GM10248 (cell line): ENCODE measurements at regions not wholly inside any gene's neighbourhood (a gene's known extent, or its start where the extent isn't known, plus 50 kb on each side); places are given as distances from the start of the nearest gene placed in this dataset.

Source experiments
- CTCF ChIA-PET: fragments of 300-600 bp; sonication (Branson Sonifier 250); formaldehyde crosslinking; extraction: SDS; loops from one replicate; lab custom pipeline; 2021; ENCODE audit warnings: antibody characterized with exemption; lab: Yijun Ruan, JAX
- POLR2A ChIA-PET: fragments of 350-650 bp; sonication (Branson Sonifier 250); formaldehyde crosslinking; extraction: SDS; loops from one replicate; lab custom pipeline; 2020; ENCODE audit warnings: antibody characterized with exemption; lab: Yijun Ruan, JAX
- DNase-seq: peaks from one replicate; pipeline ENCODE4 v3.0.0; 2012; ENCODE audit errors: extremely low spot score
- CTCF ChIP-seq: IDR thresholded peaks from 2 replicates; pipeline ENCODE4 v1.5.1; 2012; ENCODE audit warnings: mild to moderate bottlenecking, low read depth; ENCODE audit errors: extremely low read depth, missing control alignments, control extremely low read depth

- CTCF ChIA-PET, result interaction anchor here (0.8 kb wide), 1 partner anchor 19 kb away, joined by 3 read pairs; no protein-coding TSS in a partner anchor
- TF ChIP-seq CTCF, result no peak
- POLR2A ChIA-PET, result no interaction called here
- no peak for DNase-seq
Observed at GRCh38 chr14:83697099-83697498, 1832.8 kb upstream of the FLRT2 start.

- DNase-seq, result no peak
- POLR2A ChIA-PET, result no interaction called here
- no peak for TF ChIP-seq CTCF
- CTCF ChIA-PET, result no interaction called here
Observed at GRCh38 chr14:83702619-83703018, 1827.3 kb upstream of the FLRT2 start.

GRCh38 chr14:83706231-83706954 lies 1823.6 kb upstream of the FLRT2 start:
- no peak for TF ChIP-seq CTCF
- no peak for DNase-seq
- ChIA-PET CTCF (interaction anchor here (1.3 kb wide), 1 partner anchor 8 kb away, joined by 3 read pairs; no protein-coding TSS in a partner anchor), POLR2A (no interaction called here)

- CTCF ChIA-PET, result interaction anchor here (1.3 kb wide), 1 partner anchor 8 kb away, joined by 3 read pairs; no protein-coding TSS in a partner anchor
- POLR2A ChIA-PET, result no interaction called here
- no peak for TF ChIP-seq CTCF
- no peak for DNase-seq
Observed at GRCh38 chr14:83707056-83707455, 1822.9 kb upstream of the FLRT2 start.

- POLR2A ChIA-PET, result no interaction called here
- CTCF ChIA-PET, result interaction anchor here (1.0 kb wide), 1 partner anchor 16 kb away, joined by 3 read pairs; no protein-coding TSS in a partner anchor
- TF ChIP-seq CTCF, result no peak
- no peak for DNase-seq
Observed at GRCh38 chr14:83709116-83709515, 1820.8 kb upstream of the FLRT2 start.

- no peak for DNase-seq
- ChIA-PET CTCF (interaction anchor here (1.4 kb wide), 1 partner anchor 45 kb away, joined by 3 read pairs; no protein-coding TSS in a partner anchor), POLR2A (no interaction called here)
- TF ChIP-seq CTCF, result no peak
Observed at GRCh38 chr14:83711046-83711445, 1818.9 kb upstream of the FLRT2 start.
